ENCODE measurements at regions not wholly inside any gene's neighbourhood (a gene's known extent, or its start where the extent isn't known, plus 50 kb on each side); places are given as distances from the start of the nearest gene placed in this dataset.
"Not testable (repeated sequence)": the region's sequence is repeated elsewhere in the genome, so short reads cannot be mapped to it uniquely, and the experiment has no call there.

GRCh38 chr2:175414882-175415487, 233.5 kb upstream of the ATP5MC3 start:
- peak; percentile 79 for TF ChIP-seq CTCF (conservative IDR thresholded peaks at IDR 0.05; ENCODE audit: low read depth, low read length)
- H3K4me3 ChIP-seq (ENCODE audit: low read length): no peak overlapping the region
- DNase-seq (ENCODE audit: low read depth): no peak

- TF ChIP-seq CTCF (conservative IDR thresholded peaks at IDR 0.05; ENCODE audit: low read depth, low read length): no peak
- DNase-seq (ENCODE audit: low read depth): no peak
- H3K4me3 ChIP-seq (ENCODE audit: low read length): no peak overlapping the region
Observed at GRCh38 chr2:175414191-175414881, 232.8 kb upstream of the ATP5MC3 start.

- DNase-seq (ENCODE audit: low read depth); H3K4me3 ChIP-seq (ENCODE audit: low read length): not testable (repeated sequence)
Observed at GRCh38 chr2:175410941-175411340, 229.4 kb upstream of the ATP5MC3 start.

- DNase-seq (ENCODE audit: low read depth): no peak
- no peak for TF ChIP-seq CTCF (conservative IDR thresholded peaks at IDR 0.05; ENCODE audit: low read depth, low read length)
Observed at GRCh38 chr2:175404839-175405238, 223.3 kb upstream of the ATP5MC3 start.

GRCh38 chr2:175403599-175404221, 222.2 kb upstream of the ATP5MC3 start:
- DNase-seq (ENCODE audit: low read depth): no peak
- TF ChIP-seq CTCF (conservative IDR thresholded peaks at IDR 0.05; ENCODE audit: low read depth, low read length): no peak
- H3K4me3 ChIP-seq (ENCODE audit: low read length): no peak overlapping the region

More at GRCh38 chr2:175404839-175405238, 223.3 kb upstream of the ATP5MC3 start:
- H3K4me3 ChIP-seq (ENCODE audit: low read length): no peak overlapping the region

DNA sequence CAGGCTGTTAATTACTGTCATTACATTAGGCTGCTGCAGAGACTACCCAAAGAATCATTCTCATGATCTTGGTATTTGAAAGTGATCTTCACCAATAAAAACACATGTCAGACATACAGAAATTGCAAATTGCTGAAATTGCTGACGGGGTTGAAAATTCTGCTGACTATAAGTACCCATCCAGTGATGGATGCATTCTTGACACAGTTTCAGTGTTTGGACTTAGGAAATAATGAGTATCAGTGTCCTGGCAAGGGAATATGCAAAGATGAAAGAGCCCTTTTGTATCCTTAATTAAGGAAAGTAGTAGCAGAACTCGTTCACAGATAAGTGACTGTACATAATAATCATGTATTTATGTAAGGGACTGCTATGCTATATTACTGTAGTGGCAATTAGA, 221.1 kb upstream of the ATP5MC3 start:
- peak; percentile 75 for DNase-seq (ENCODE audit: low read depth)
- no peak for TF ChIP-seq CTCF (conservative IDR thresholded peaks at IDR 0.05; ENCODE audit: low read depth, low read length)
- H3K4me3 ChIP-seq (ENCODE audit: low read length): no peak overlapping the region

DNA sequence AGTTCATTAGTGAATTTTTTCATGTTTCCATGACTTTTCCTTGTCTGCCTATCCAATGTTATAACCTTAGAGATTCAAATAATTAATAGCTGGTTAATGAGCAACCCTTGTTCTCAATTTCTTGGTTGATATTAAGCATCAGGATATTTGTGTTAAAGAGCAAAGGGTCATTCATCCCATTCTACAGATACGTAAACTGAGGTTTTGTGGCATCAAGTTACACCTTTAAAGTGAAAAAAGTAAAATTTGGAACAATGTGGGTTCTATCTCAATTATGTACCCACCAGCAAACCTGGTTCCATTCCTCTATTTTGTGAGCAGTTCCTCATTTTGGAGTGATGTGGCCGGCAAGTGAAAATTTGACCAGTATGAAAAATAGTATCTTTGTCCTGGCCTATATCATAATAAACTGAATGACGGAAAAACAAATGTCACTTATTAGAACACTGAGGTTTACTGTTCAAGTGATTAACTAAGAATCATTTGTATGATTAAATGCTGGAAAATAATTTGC, 220.5 kb upstream of the ATP5MC3 start:
- TF ChIP-seq CTCF (conservative IDR thresholded peaks at IDR 0.05; ENCODE audit: low read depth, low read length): no peak

More for the DNA sequence above, 220.5 kb upstream of the ATP5MC3 start:
- no peak for DNase-seq (ENCODE audit: low read depth)
- H3K4me3 ChIP-seq (ENCODE audit: low read length): no peak overlapping the region
